HG03342 (cell line): ENCODE measurements at regions not wholly inside any gene's neighbourhood (a gene's known extent, or its start where the extent isn't known, plus 50 kb on each side); places are given as distances from the start of the nearest gene placed in this dataset.
"Not testable (repeated sequence)": the region's sequence is repeated elsewhere in the genome, so short reads cannot be mapped to it uniquely, and the experiment has no call there.

ENCODE experiments used
- ATAC-seq: cut with Tn5 transposase; IDR thresholded peaks from one replicate; pipeline ENCODE4 v1.9.1; 2021; ENCODE audit warnings: mild to moderate bottlenecking, moderate library complexity; ENCODE audit not compliant: unreplicated experiment

DNA sequence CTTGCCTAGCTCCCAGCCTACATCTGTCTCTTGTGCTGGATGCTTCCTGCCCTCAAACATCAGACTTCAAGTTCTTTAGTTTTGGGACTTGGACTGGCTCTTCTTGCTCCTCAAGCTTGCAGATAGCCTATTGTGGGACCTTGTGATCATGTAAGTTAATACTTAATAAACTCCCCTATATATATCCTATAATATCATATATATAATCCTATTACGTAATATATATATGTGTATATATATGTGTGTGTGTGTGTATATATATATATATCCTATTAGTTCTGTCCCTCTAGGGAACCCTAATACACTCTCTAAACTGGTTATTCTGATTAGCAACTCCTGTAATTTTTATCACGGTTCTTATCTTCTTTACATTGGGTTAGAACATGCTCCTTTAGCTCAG, 274.9 kb upstream of the USP25 start:
- ATAC-seq, result not testable (repeated sequence)

- no peak for ATAC-seq
Observed at GRCh38 chr21:15455819-15456462, 273.8 kb upstream of the USP25 start.

DNA sequence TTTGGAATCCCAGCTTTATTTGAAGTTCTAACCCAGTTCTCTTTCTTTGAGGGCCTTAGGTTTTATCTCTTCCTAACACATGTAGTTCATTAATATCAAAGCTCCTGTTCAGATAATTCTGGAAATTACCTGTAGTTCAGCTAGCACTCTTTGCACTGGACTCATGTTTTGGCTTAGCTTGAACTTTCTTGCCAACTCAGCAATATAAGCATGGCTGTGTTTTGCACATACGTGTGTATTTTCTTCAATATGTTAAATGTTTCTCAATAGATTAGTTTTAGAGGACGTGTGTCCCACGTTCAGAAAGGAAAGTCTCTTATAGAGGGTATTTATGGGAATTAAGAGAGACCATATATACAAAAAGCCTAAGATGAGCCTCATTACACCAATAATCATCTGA, 271.8 kb upstream of the USP25 start:
- ATAC-seq, result no peak

- ATAC-seq, result no peak
Observed at GRCh38 chr21:15462092-15462491, 267.7 kb upstream of the USP25 start.

- no peak for ATAC-seq
Observed at GRCh38 chr21:15466329-15466728, 263.5 kb upstream of the USP25 start.

GRCh38 chr21:15468368-15468767, 261.4 kb upstream of the USP25 start:
- ATAC-seq, result no peak

GRCh38 chr21:15472108-15473040, 257.4 kb upstream of the USP25 start:
- ATAC-seq, result no peak

- ATAC-seq, result not testable (repeated sequence)
Observed at GRCh38 chr21:15477773-15478172, 252.0 kb upstream of the USP25 start.

DNA sequence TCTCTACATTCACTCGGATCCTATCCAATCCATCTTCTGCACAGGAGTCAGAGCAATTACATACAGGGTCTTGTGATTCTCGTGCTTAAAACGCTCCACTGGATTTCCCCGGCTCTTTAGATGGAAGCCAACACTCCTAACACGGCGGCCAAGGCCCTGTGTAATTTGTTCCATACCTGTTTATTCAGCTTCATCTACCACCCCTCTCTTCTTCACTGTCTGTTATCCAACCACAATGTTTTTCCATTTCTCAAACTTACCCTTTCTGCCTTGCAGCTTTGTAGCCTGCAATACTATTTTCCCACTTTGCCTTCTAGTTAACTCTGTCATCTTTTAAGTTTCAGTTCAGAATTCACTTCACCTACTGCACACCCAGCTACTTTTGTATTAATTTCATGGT, 249.6 kb upstream of the USP25 start:
- no peak for ATAC-seq

- ATAC-seq, result peak; percentile 99
Observed at GRCh38 chr21:15483138-15483780, 246.5 kb upstream of the USP25 start.

DNA sequence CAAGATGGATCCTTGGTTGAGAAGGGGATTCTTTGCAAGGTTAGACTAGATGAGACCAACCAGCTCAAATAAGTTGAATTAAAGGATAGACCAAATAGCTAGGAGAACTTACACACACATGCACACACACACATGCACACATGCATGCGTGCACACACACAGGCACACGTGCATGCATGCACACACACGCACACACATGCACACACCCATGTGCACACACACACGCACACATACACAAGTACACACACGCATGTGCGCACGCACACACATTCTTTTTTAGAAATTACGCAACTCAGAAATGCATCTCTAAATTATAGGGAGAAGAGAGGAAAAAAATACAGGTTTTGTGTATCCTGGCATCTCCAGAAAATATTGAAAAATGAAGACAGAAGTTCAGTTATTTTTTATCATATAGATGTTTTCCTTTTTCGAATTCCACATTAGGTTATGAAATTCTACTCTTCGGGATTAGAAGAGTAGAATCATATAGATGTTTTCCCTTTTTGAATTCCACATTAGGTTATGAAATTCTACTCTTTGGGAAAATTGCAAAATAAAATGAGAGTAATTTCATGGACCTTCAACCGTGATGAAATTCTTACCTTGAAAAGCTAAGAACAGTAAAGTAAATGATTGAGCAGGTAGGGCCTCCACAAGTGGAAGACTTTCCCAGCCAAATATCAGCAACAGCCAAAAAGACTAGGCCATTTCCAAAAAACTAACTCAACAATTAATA, 243.2 kb upstream of the USP25 start:
- no peak for ATAC-seq

DNA sequence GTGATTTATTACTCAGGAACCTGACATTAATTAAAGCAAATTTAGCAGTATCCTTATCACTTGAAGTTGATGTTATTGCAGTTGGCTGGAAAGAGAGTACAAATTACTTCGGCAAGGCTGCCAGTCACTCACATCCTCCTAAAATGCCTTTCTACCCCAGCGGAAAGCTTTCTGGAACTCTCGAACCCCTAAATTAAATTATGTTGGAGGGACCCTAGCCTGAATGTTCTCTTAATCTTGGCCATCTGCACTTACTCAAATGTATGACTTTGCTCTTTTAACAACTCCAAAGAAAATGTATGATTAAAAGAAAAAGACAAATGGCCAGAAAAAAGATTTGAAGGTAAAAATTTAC, 242.6 kb upstream of the USP25 start:
- no peak for ATAC-seq

DNA sequence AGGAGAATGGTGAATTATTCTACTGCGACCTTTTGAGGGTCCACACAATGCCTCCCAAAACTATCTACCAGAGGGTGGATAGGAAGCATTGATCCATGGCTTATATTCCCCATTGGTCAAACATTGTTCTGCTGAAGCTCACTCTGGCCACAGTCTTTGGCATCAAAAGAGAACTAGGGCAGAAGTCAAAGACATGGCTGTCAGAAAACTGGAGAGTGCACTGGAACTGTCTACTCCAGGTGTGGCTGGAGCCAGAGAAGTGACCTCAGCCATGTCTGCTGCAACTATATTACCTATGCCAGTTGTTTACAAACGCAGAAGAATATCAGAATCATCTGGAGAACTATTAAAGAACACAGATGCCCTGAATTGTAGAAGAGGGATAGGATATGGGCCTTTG, 238.7 kb upstream of the USP25 start:
- no peak for ATAC-seq

- no peak for ATAC-seq
Observed at GRCh38 chr21:15493646-15494045, 236.1 kb upstream of the USP25 start.

- no peak for ATAC-seq
Observed at GRCh38 chr21:15494481-15494880, 235.3 kb upstream of the USP25 start.

GRCh38 chr21:15495965-15496364, 233.8 kb upstream of the USP25 start:
- ATAC-seq, result no peak

GRCh38 chr21:15496911-15497310, 232.9 kb upstream of the USP25 start:
- ATAC-seq, result no peak

GRCh38 chr21:15498455-15498854, 231.3 kb upstream of the USP25 start:
- no peak for ATAC-seq

GRCh38 chr21:15506086-15506485, 223.7 kb upstream of the USP25 start:
- ATAC-seq, result no peak

DNA sequence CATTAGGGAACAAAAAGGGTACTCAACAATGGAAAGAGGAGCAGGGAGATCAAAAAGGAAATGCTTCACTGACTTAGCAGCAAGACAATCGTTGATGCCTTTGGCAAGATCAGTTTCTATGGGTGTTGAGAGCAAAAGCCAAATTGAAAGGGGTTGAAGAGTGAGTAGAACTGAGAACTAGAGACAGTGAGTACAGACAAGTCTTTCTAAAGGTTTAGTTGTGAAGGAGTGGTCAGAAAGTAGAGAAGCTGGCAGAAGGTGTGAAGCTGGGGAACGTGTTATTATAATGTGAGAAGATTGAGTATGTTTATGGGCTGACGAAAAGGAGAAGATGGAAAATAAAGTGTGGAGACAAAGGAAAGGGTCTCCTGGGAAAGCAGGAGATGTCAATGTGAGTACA, 221.2 kb upstream of the USP25 start:
- ATAC-seq, result no peak
